IMR-90 (cell line): ENCODE measurements at regions not wholly inside any gene's neighbourhood (a gene's known extent, or its start where the extent isn't known, plus 50 kb on each side); places are given as distances from the start of the nearest gene placed in this dataset.

ENCODE experiments used
- ATAC-seq: fragments of 200-7000 bp; cut with Tn5 transposase; 2 replicates; pipeline ENCODE4 v1.9.1; 2020; ENCODE audit warnings: low read depth, mild to moderate bottlenecking, moderate library complexity
- BruUV-seq: library from RNA; stranded (reverse); fragments of 400-500 nt; replicated peaks from 2 replicates; lab custom pipeline; 2021; lab: Mats Ljungman, UMichigan
- CTCF ChIA-PET: fragments of 300-600 bp; formaldehyde crosslinking; extraction: SDS; loops from one replicate; lab custom pipeline; 2021; ENCODE audit warnings: antibody characterized with exemption; lab: Yijun Ruan, JAX
- POLR2A ChIA-PET: fragments of 300-600 bp; sonication (Branson Sonifier 250); formaldehyde crosslinking; loops from one replicate; lab custom pipeline; 2022; ENCODE audit warnings: antibody characterized with exemption; ENCODE audit not compliant: unreplicated experiment; lab: Charles Lee
- DNase-seq: peaks from one replicate; pipeline ENCODE4 v3.0.0; 2013
- H2AFZ ChIP-seq: replicated peaks from 2 replicates; pipeline ENCODE3; 2013; ENCODE audit warnings: low read length, mild to moderate bottlenecking; ENCODE audit not compliant: poor library complexity
- H2AK5ac ChIP-seq: 2 replicates; pipeline ENCODE4 v1.6.1; 2013; ENCODE audit warnings: low read depth, low read length, inconsistent platforms
- H2AK9ac ChIP-seq: replicated peaks from 2 replicates; pipeline ENCODE3; 2013; ENCODE audit warnings: mild to moderate bottlenecking, low read depth, low read length, moderate library complexity; ENCODE audit not compliant: poor library complexity
- H2BK120ac ChIP-seq: 2 replicates; pipeline ENCODE4 v1.6.1; 2013; ENCODE audit warnings: low read depth, low read length, inconsistent platforms
- H2BK15ac ChIP-seq: 3 replicates; pipeline ENCODE4 v1.6.1; 2013; ENCODE audit warnings: low read depth, low read length, inconsistent platforms
- H2BK20ac ChIP-seq: 2 replicates; pipeline ENCODE4 v1.6.1; 2013; ENCODE audit warnings: low read depth, mild to moderate bottlenecking, inconsistent platforms, low read length, moderate library complexity
- H2BK5ac ChIP-seq: 2 replicates; pipeline ENCODE4 v1.6.1; 2013; ENCODE audit warnings: mild to moderate bottlenecking, low read depth, low read length, inconsistent platforms; ENCODE audit not compliant: poor library complexity, severe bottlenecking
- H3K14ac ChIP-seq: replicated peaks from 2 replicates; pipeline ENCODE4 v1.6.1; 2013; ENCODE audit warnings: low read depth, low read length, inconsistent platforms
- H3K18ac ChIP-seq: 2 replicates; pipeline ENCODE4 v1.6.1; 2013; ENCODE audit warnings: low read depth, low read length, control low read depth
- H3K23ac ChIP-seq: 2 replicates; pipeline ENCODE4 v1.6.1; 2013; ENCODE audit warnings: low read depth, low read length, inconsistent platforms
- H3K27ac ChIP-seq: 2 replicates; pipeline ENCODE4 v1.5.1; 2013; ENCODE audit warnings: mild to moderate bottlenecking, control low read depth, low read length; ENCODE audit not compliant: insufficient read depth
- H3K27me3 ChIP-seq: 2 replicates; pipeline ENCODE4 v1.6.1; 2013; ENCODE audit warnings: low read length; ENCODE audit not compliant: control insufficient read depth, insufficient read depth
- H3K36me3 ChIP-seq: 2 replicates; pipeline ENCODE4 v1.6.1; 2013; ENCODE audit warnings: low read length, mixed read lengths; ENCODE audit not compliant: control insufficient read depth, insufficient read depth
- H3K4ac ChIP-seq: 2 replicates; pipeline ENCODE4 v1.6.1; 2013; ENCODE audit warnings: low read depth, low read length, inconsistent platforms
- H3K4me1 ChIP-seq: 2 replicates; pipeline ENCODE4 v1.6.1; 2013; ENCODE audit warnings: low read length, mixed read lengths; ENCODE audit not compliant: control insufficient read depth, insufficient read depth
- H3K4me2 ChIP-seq: 2 replicates; pipeline ENCODE4 v1.6.1; 2013; ENCODE audit warnings: low read depth, mild to moderate bottlenecking, control low read depth, low read length, moderate library complexity
- H3K4me3 ChIP-seq: 2 replicates; pipeline ENCODE4 v1.5.1; 2013; ENCODE audit warnings: low read depth, mild to moderate bottlenecking, control low read depth, low read length, moderate library complexity; ENCODE audit not compliant: insufficient read depth
- H3K56ac ChIP-seq: 2 replicates; pipeline ENCODE4 v1.6.1; 2013; ENCODE audit warnings: low read length, inconsistent platforms; ENCODE audit not compliant: insufficient read depth; ENCODE audit errors: extremely low read depth
- H3K79me1 ChIP-seq, 2 experiments: 2 replicates each; pipeline ENCODE4 v1.6.1; 2013; ENCODE audit warnings: low read length in 2 of 2, inconsistent platforms in 1 of 2, low read depth in 1 of 2
- H3K9ac ChIP-seq: 2 replicates; pipeline ENCODE4 v1.6.1; 2013; ENCODE audit warnings: low read depth, low read length, control low read depth
- H3K9me1 ChIP-seq: 2 replicates; pipeline ENCODE4 v1.6.1; 2013; ENCODE audit warnings: low read length, inconsistent platforms; ENCODE audit not compliant: insufficient read depth
- H3K9me3 ChIP-seq: 2 replicates; pipeline ENCODE4 v1.6.1; 2013; ENCODE audit warnings: low read length; ENCODE audit not compliant: control insufficient read depth, insufficient read depth
- H4K20me1 ChIP-seq: 2 replicates; pipeline ENCODE4 v1.6.1; 2013; ENCODE audit warnings: low read length, inconsistent platforms; ENCODE audit not compliant: insufficient read depth
- H4K5ac ChIP-seq: 2 replicates; pipeline ENCODE4 v1.6.1; 2013; ENCODE audit warnings: mild to moderate bottlenecking, low read depth, low read length, control low read depth
- H4K8ac ChIP-seq, 2 experiments: 2 replicates each; pipeline ENCODE4 v1.6.1; 2013; ENCODE audit warnings: low read depth in 2 of 2, low read length in 2 of 2, control low read depth in 1 of 2, inconsistent platforms in 1 of 2
- H4K91ac ChIP-seq: 2 replicates; pipeline ENCODE4 v1.6.1; 2013; ENCODE audit warnings: low read depth, low read length, inconsistent platforms; ENCODE audit not compliant: insufficient read depth
- BHLHE40 ChIP-seq: fragments of 150-350 bp; IDR thresholded peaks from 2 replicates; pipeline ENCODE4 v1.6.1; 2016; ENCODE audit warnings: mild to moderate bottlenecking, low read depth, low read length
- CHD1 ChIP-seq: IDR thresholded peaks from 2 replicates; pipeline ENCODE4 v1.6.1; 2012; ENCODE audit warnings: low read depth, low read length, improper control_type of control experiment
- MAZ ChIP-seq: IDR thresholded peaks from 2 replicates; pipeline ENCODE4 v1.6.1; 2012; ENCODE audit warnings: low read depth, mild to moderate bottlenecking, low read length, improper control_type of control experiment, moderate library complexity, borderline replicate concordance
- MXI1 ChIP-seq: IDR thresholded peaks from 2 replicates; pipeline ENCODE4 v1.6.1; 2012; ENCODE audit warnings: low read depth, mild to moderate bottlenecking, low read length, moderate library complexity, borderline replicate concordance
- NFE2L2 ChIP-seq: fragments of 150-350 bp; IDR thresholded peaks from 2 replicates; pipeline ENCODE4 v1.6.1; 2016; ENCODE audit warnings: low read depth, mild to moderate bottlenecking, low read length
- RAD21 ChIP-seq: IDR thresholded peaks from 2 replicates; pipeline ENCODE4 v1.6.1; 2012; ENCODE audit warnings: low read length, improper control_type of control experiment
- RCOR1 ChIP-seq: IDR thresholded peaks from 2 replicates; pipeline ENCODE4 v1.6.1; 2012; ENCODE audit warnings: mild to moderate bottlenecking, low read length, improper control_type of control experiment; ENCODE audit not compliant: insufficient replicate concordance
- SMC3 ChIP-seq: fragments of 150-350 bp; IDR thresholded peaks from 2 replicates; pipeline ENCODE4 v1.6.1; 2016; ENCODE audit warnings: low read depth, mild to moderate bottlenecking, antibody characterized with exemption, low read length, moderate library complexity
- WGBS, 2 experiments: methylation state at CpG; one replicate each; pipeline versions ENCODE4 v1.1.5 to v1.1.7; 2013; ENCODE audit warnings: missing lambda C conversion rate in 2 of 2; ENCODE audit not compliant: insufficient read length in 1 of 2; ENCODE audit errors: extremely low coverage in 2 of 2; 5-methylcytosine and 5-hydroxymethylcytosine counted together
- dilution Hi-C: fragments of 300-500 bp; cut with HindIII; formaldehyde crosslinking; loops from one replicate; pipeline ENCODE4 v1.14.3; 2018; ENCODE audit warnings: low sequenced_read_pairs; ENCODE audit not compliant: unreplicated experiment
- in situ Hi-C: fragments of 300-500 bp; cut with MboI; formaldehyde crosslinking; loops from 3 replicates; pipeline ENCODE4 v1.14.3; 2019; ENCODE audit warnings: low sequenced_read_pairs, inconsistent platforms, mixed read lengths
- intact Hi-C: fragments of 100-400 bp; cut with micrococcal nuclease; formaldehyde crosslinking; loops from 2 replicates; pipeline ENCODE4 v1.10.0; 2022
- TF ChIP-seq, protein P1 (sequence below): conservative IDR thresholded peaks from 2 replicates; pipeline ENCODE4 v1.5.1; 2012; ENCODE audit warnings: mild to moderate bottlenecking, low read depth, low read length, improper control_type of control experiment
- TF ChIP-seq, protein P2 (sequence below): fragments of 150-350 bp; IDR thresholded peaks from 2 replicates; pipeline ENCODE4 v1.6.1; 2016; ENCODE audit warnings: low read depth, mild to moderate bottlenecking, low read length, moderate library complexity, borderline replicate concordance

DNA sequence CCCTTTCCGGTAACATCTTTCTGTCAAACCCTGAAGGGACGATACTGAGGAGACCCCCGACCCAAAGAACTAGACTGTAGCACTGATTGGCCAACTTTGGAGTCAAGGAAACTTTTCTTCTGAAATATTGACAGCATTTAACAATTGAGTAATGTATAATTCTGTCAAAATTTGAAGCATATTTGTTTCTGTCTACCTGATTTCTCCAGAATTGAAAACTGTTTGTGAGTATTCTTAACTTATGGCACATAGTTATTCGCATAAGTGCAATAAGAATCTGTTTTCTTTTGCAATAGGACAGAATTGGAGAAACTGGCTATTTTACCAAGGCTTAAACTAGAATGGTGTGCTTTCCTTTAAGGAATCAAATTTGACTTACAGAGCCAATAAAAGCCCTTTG, 267.1 kb upstream of the FOXN3 start:
- intact Hi-C loops (no loop called here), in situ Hi-C loops (no loop called here), dilution Hi-C loops (no loop called here)
- Histone ChIP-seq H2BK5ac (no peak overlapping the region), H3K4me2 (no peak overlapping the region), H3K79me1 (no peaks in the 10 kb centered on the region), H2BK120ac (no peak overlapping the region), H2AK9ac (no peak overlapping the region), H3K9me1 (no peaks in the 10 kb centered on the region), H3K27ac (no peak overlapping the region), H3K56ac (no peak overlapping the region), H3K9ac (no peak overlapping the region), H3K23ac (no peak overlapping the region), H3K36me3 (no peaks in the 10 kb centered on the region), H2AFZ (no peak overlapping the region), H3K14ac (no peak overlapping the region), H4K8ac (no peak overlapping the region), H3K27me3 (no peaks in the 10 kb centered on the region), H3K4me1 (peaks cover 2% of the 10 kb centered on the region), H3K4me3 (no peak overlapping the region), H4K5ac (no peak overlapping the region), H2BK15ac (no peak overlapping the region), H3K4ac (no peak overlapping the region), H4K20me1 (no peaks in the 10 kb centered on the region), H2BK20ac (no peak overlapping the region), H3K18ac (no peak overlapping the region), H4K91ac (no peak overlapping the region), H2AK5ac (no peak overlapping the region), H3K9me3 (peaks cover 1% of the 10 kb centered on the region; the same call in 1 of the 2 replicates)
- POLR2A ChIA-PET: no interaction called here
- ATAC-seq (no peak), DNase-seq (no peak)
- 100% methylated on average over 1 of the region's 4 CpGs; no CpG with 5 or more reads in 1 of the 2 experiments for WGBS, 2 experiments
- BruUV-seq: no TSS peak
- CTCF ChIA-PET: no interaction called here
- TF ChIP-seq, protein P1, sequence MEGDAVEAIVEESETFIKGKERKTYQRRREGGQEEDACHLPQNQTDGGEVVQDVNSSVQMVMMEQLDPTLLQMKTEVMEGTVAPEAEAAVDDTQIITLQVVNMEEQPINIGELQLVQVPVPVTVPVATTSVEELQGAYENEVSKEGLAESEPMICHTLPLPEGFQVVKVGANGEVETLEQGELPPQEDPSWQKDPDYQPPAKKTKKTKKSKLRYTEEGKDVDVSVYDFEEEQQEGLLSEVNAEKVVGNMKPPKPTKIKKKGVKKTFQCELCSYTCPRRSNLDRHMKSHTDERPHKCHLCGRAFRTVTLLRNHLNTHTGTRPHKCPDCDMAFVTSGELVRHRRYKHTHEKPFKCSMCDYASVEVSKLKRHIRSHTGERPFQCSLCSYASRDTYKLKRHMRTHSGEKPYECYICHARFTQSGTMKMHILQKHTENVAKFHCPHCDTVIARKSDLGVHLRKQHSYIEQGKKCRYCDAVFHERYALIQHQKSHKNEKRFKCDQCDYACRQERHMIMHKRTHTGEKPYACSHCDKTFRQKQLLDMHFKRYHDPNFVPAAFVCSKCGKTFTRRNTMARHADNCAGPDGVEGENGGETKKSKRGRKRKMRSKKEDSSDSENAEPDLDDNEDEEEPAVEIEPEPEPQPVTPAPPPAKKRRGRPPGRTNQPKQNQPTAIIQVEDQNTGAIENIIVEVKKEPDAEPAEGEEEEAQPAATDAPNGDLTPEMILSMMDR: no peak
- TF ChIP-seq RCOR1 (no peak), MXI1 (no peak), BHLHE40 (no peak), RAD21 (no peak), CHD1 (no peak), SMC3 (no peak), MAZ (no peak), NFE2L2 (no peak)
- TF ChIP-seq, protein P2, sequence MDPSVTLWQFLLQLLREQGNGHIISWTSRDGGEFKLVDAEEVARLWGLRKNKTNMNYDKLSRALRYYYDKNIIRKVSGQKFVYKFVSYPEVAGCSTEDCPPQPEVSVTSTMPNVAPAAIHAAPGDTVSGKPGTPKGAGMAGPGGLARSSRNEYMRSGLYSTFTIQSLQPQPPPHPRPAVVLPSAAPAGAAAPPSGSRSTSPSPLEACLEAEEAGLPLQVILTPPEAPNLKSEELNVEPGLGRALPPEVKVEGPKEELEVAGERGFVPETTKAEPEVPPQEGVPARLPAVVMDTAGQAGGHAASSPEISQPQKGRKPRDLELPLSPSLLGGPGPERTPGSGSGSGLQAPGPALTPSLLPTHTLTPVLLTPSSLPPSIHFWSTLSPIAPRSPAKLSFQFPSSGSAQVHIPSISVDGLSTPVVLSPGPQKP: no peak
